H1 (cell line): ENCODE measurements at regions not wholly inside any gene's neighbourhood (a gene's known extent, or its start where the extent isn't known, plus 50 kb on each side); places are given as distances from the start of the nearest gene placed in this dataset.
A peak's percentile ranks its signal among the peaks of the same experiment; 100 is the strongest.

Experiments
- CTCF ChIA-PET: fragments of 300-600 bp; sonication (Branson Sonifier 250); formaldehyde crosslinking; loops from one replicate; lab custom pipeline; 2021; ENCODE audit not compliant: partially characterized antibody; lab: Charles Lee
- POLR2A ChIA-PET: fragments of 300-600 bp; sonication (Branson Sonifier 250); formaldehyde crosslinking; loops from one replicate; lab custom pipeline; 2021; ENCODE audit warnings: inconsistent platforms; ENCODE audit not compliant: partially characterized antibody; lab: Charles Lee
- DNase-seq, 2 experiments: peaks; one replicate each; pipeline versions ENCODE4 v3.0.0 to v3.0.0-alpha.2; 2010 to 2022; ENCODE audit warnings: low spot score in 2 of 2, low read depth in 1 of 2, mixed read lengths in 1 of 2
- FAIRE-seq: peaks from 2 replicates; lab custom pipeline; 2011; peaks lifted over from hg19 to GRCh38; lab: Jason Lieb, UNC
- H2AFZ ChIP-seq: 2 replicates; pipeline ENCODE4 v1.8.1; 2012; ENCODE audit warnings: low read length, inconsistent platforms
- H2AK5ac ChIP-seq: 2 replicates; pipeline ENCODE4 v1.6.1; 2013; ENCODE audit warnings: low read depth, low read length
- H2BK120ac ChIP-seq: replicated peaks from 2 replicates; pipeline ENCODE3; 2013; ENCODE audit warnings: low read depth, low read length, inconsistent platforms
- H2BK12ac ChIP-seq: 2 replicates; pipeline ENCODE4 v1.6.1; 2013; ENCODE audit warnings: low read depth, low read length
- H2BK15ac ChIP-seq: 2 replicates; pipeline ENCODE4 v1.6.1; 2013; ENCODE audit warnings: low read length
- H2BK20ac ChIP-seq: 2 replicates; pipeline ENCODE4 v1.6.1; 2013; ENCODE audit warnings: low read length
- H2BK5ac ChIP-seq: 2 replicates; pipeline ENCODE4 v1.6.1; 2013; ENCODE audit warnings: low read depth, low read length
- H3K14ac ChIP-seq: 2 replicates; pipeline ENCODE4 v1.6.1; 2013; ENCODE audit warnings: inconsistent platforms; ENCODE audit not compliant: insufficient read length
- H3K18ac ChIP-seq: 2 replicates; pipeline ENCODE4 v1.6.1; 2013; ENCODE audit warnings: low read length; ENCODE audit errors: extremely low read depth
- H3K23ac ChIP-seq: 2 replicates; pipeline ENCODE4 v1.6.1; 2013; ENCODE audit warnings: inconsistent platforms; ENCODE audit not compliant: insufficient read length
- H3K23me2 ChIP-seq: 2 replicates; pipeline ENCODE4 v1.6.1; 2013; ENCODE audit warnings: low read depth, low read length
- H3K27ac ChIP-seq: 2 replicates; pipeline ENCODE4 v1.6.1; 2011; ENCODE audit warnings: low read depth, low read length, inconsistent platforms
- H3K27me3 ChIP-seq, 4 experiments: replicated peaks in 1 of 4; 1 replicate in 1 of 4; 2 replicates in 3 of 4; pipeline versions ENCODE4 v1.6.1 to v1.8.1; 2011 to 2013; ENCODE audit warnings: low read length in 3 of 4, mild to moderate bottlenecking in 3 of 4, inconsistent platforms in 2 of 4, mixed read lengths in 2 of 4, moderate library complexity in 1 of 4; ENCODE audit not compliant: control insufficient read depth in 3 of 4, insufficient read depth in 3 of 4; ENCODE audit errors: extremely low read depth in 1 of 4
- H3K36me3 ChIP-seq, 4 experiments: 2 replicates each; pipeline versions ENCODE4 v1.6.1 to v1.8.1; 2011 to 2013; ENCODE audit warnings: mild to moderate bottlenecking in 4 of 4, low read length in 3 of 4, moderate library complexity in 2 of 4, control low read depth in 1 of 4, inconsistent platforms in 1 of 4; ENCODE audit not compliant: insufficient read depth in 4 of 4, control insufficient read depth in 2 of 4
- H3K4ac ChIP-seq: replicated peaks from 2 replicates; pipeline ENCODE3; 2013; ENCODE audit warnings: low read length, low read depth, mixed read lengths, inconsistent platforms; ENCODE audit not compliant: insufficient read length
- H3K4me1 ChIP-seq, 4 experiments: replicated peaks in 1 of 4; 1 replicate in 1 of 4; 2 replicates in 3 of 4; pipeline versions ENCODE4 v1.6.1 to v1.8.1; 2011 to 2013; ENCODE audit warnings: low read length in 3 of 4, inconsistent platforms in 2 of 4, mixed read lengths in 1 of 4; ENCODE audit not compliant: insufficient read depth in 4 of 4, control insufficient read depth in 3 of 4
- H3K4me2 ChIP-seq, 2 experiments: 2 replicates each; pipeline versions ENCODE4 v1.6.1 to v1.8.1; 2011 to 2013; ENCODE audit warnings: low read depth in 2 of 2, low read length in 2 of 2, control low read depth in 1 of 2, inconsistent platforms in 1 of 2, mild to moderate bottlenecking in 1 of 2; ENCODE audit not compliant: insufficient read depth in 1 of 2
- H3K4me3 ChIP-seq, 4 experiments: fragments of 200-600, 300-600 bp in 1 of 4; sonication (generic), shearing (Covaris generic), sonication (Bioruptor Twin) in 1 of 4; 2 replicates each; pipeline versions ENCODE4 v1.5.1 to v1.8.1; 2011 to 2016; ENCODE audit warnings: low read length in 4 of 4, low read depth in 3 of 4, control low read depth in 2 of 4, inconsistent platforms in 2 of 4, mild to moderate bottlenecking in 2 of 4, mixed read lengths in 1 of 4, moderate library complexity in 1 of 4; ENCODE audit not compliant: insufficient read depth in 2 of 4; ENCODE audit errors: extremely low read depth in 1 of 4
- H3K56ac ChIP-seq: replicated peaks from 2 replicates; pipeline ENCODE3; 2013; ENCODE audit warnings: low read depth, mild to moderate bottlenecking, mixed read lengths, low read length, inconsistent platforms; ENCODE audit not compliant: insufficient read length
- H3K79me1 ChIP-seq: 2 replicates; pipeline ENCODE4 v1.6.1; 2013; ENCODE audit warnings: low read depth, low read length, control low read depth
- H3K79me2 ChIP-seq, 2 experiments: 2 replicates each; pipeline versions ENCODE4 v1.6.1 to v1.8.1; 2012 to 2013; ENCODE audit warnings: low read length in 2 of 2, mild to moderate bottlenecking in 2 of 2, inconsistent platforms in 1 of 2; ENCODE audit not compliant: insufficient read depth in 2 of 2, control insufficient read depth in 1 of 2
- H3K9ac ChIP-seq, 4 experiments: replicated peaks in 1 of 4; 1 replicate in 1 of 4; 2 replicates in 3 of 4; pipeline versions ENCODE4 v1.6.1 to v1.8.1; 2011 to 2013; ENCODE audit warnings: low read depth in 3 of 4, low read length in 3 of 4, control low read depth in 2 of 4, mild to moderate bottlenecking in 2 of 4, moderate library complexity in 2 of 4, inconsistent platforms in 1 of 4; ENCODE audit errors: extremely low read depth in 1 of 4
- H3K9me3 ChIP-seq, 2 experiments: 2 replicates each; pipeline versions ENCODE4 v1.6.1 to v1.8.1; 2012 to 2013; ENCODE audit warnings: mild to moderate bottlenecking in 2 of 2, moderate library complexity in 2 of 2, control low read depth in 1 of 2, inconsistent platforms in 1 of 2, low read depth in 1 of 2, low read length in 1 of 2, mixed read lengths in 1 of 2; ENCODE audit not compliant: insufficient read depth in 2 of 2
- H4K20me1 ChIP-seq, 2 experiments: replicated peaks in 1 of 2; 2 replicates each; pipeline versions ENCODE3 to v1.8.1; 2011 to 2013; ENCODE audit warnings: inconsistent platforms in 2 of 2, low read length in 2 of 2, mild to moderate bottlenecking in 1 of 2; ENCODE audit not compliant: insufficient read depth in 2 of 2, control insufficient read depth in 1 of 2
- H4K5ac ChIP-seq: 2 replicates; pipeline ENCODE4 v1.6.1; 2013; ENCODE audit warnings: low read length, low read depth, mixed read lengths, inconsistent platforms; ENCODE audit not compliant: insufficient read length
- H4K8ac ChIP-seq: 2 replicates; pipeline ENCODE4 v1.8.0; 2013; ENCODE audit warnings: mild to moderate bottlenecking, moderate library complexity, low read length, inconsistent platforms; ENCODE audit not compliant: insufficient read depth; ENCODE audit errors: extremely low read depth
- H4K91ac ChIP-seq: replicated peaks from 2 replicates; pipeline ENCODE3; 2013; ENCODE audit warnings: low read length, mixed read lengths, inconsistent platforms; ENCODE audit not compliant: insufficient read length
- BRCA1 ChIP-seq: IDR thresholded peaks from 2 replicates; pipeline ENCODE4 v1.6.1; 2012; ENCODE audit warnings: low read depth, low read length, improper control_type of control experiment
- CHD1 ChIP-seq: IDR thresholded peaks from 2 replicates; pipeline ENCODE4 v1.6.1; 2012; ENCODE audit warnings: low read depth, low read length, improper control_type of control experiment
- CREB1 ChIP-seq: IDR thresholded peaks from 2 replicates; pipeline ENCODE4 v1.6.1; 2012; ENCODE audit warnings: inconsistent platforms
- CTBP2 ChIP-seq: IDR thresholded peaks from 2 replicates; pipeline ENCODE4 v1.7.0; 2011; ENCODE audit warnings: borderline replicate concordance, mild to moderate bottlenecking, moderate library complexity, mixed read lengths, low read length; ENCODE audit not compliant: insufficient read depth, insufficient read length
- FOSL1 ChIP-seq: IDR thresholded peaks from 2 replicates; pipeline ENCODE4 v1.6.1; 2011; ENCODE audit warnings: mild to moderate bottlenecking, low read depth, low read length, moderate library complexity; ENCODE audit not compliant: insufficient read depth
- NANOG ChIP-seq: IDR thresholded peaks from 2 replicates; pipeline ENCODE4 v1.6.1; 2011; ENCODE audit warnings: low read length, low read depth, mild to moderate bottlenecking, inconsistent platforms; ENCODE audit not compliant: insufficient read depth, poor library complexity, severe bottlenecking
- POLR2AphosphoS5 ChIP-seq: IDR thresholded peaks from 2 replicates; pipeline ENCODE4 v1.6.1; 2011; ENCODE audit warnings: low read depth, low read length
- RNF2 ChIP-seq: fragments of 200-900, 300-1000 bp; sonication (generic); IDR thresholded peaks from 2 replicates; pipeline ENCODE4 v1.7.1; 2016; ENCODE audit warnings: borderline replicate concordance, low read depth, mild to moderate bottlenecking, antibody characterized with exemption, low read length; ENCODE audit not compliant: poor library complexity, severe bottlenecking; ENCODE audit errors: missing control alignments
- SP2 ChIP-seq: IDR thresholded peaks from 2 replicates; pipeline ENCODE4 v1.6.1; 2012; ENCODE audit warnings: mild to moderate bottlenecking, low read length, inconsistent platforms
- SP4 ChIP-seq: IDR thresholded peaks from 2 replicates; pipeline ENCODE4 v1.6.1; 2012; ENCODE audit warnings: low read length, inconsistent platforms
- USF2 ChIP-seq: IDR thresholded peaks from 2 replicates; pipeline ENCODE4 v1.6.1; 2011; ENCODE audit warnings: low read length, improper control_type of control experiment
- WGBS, 2 experiments: shearing (Covaris generic) in 1 of 2; methylation state at CpG; one replicate each; pipeline versions ENCODE4 v1.1.6 to v1.1.7; 2013 to 2015; ENCODE audit warnings: low lambda C conversion rate in 2 of 2, mixed read lengths in 2 of 2, inconsistent platforms in 1 of 2, low coverage in 1 of 2, missing lambda C conversion rate in 1 of 2; ENCODE audit not compliant: insufficient replicate concordance in 2 of 2, insufficient coverage in 1 of 2, insufficient read length in 1 of 2; ENCODE audit errors: extremely low coverage in 1 of 2, missing lambda C conversion rate in 1 of 2; 5-methylcytosine and 5-hydroxymethylcytosine counted together
- TF ChIP-seq, protein P1 (sequence below): IDR thresholded peaks from 2 replicates; pipeline ENCODE4 v1.6.1; 2012; ENCODE audit warnings: inconsistent platforms

- no peak overlapping the region for H3K4me2 ChIP-seq
- H3K9ac ChIP-seq: no peak overlapping the region
- ChIA-PET CTCF (interaction anchor here (0.6 to 3.3 kb wide), 22 partner anchors 12 to 301 kb away, joined by 3 to 17 read pairs (median 4); no protein-coding TSS in a partner anchor), POLR2A (interaction anchor here (1.1 kb wide), 1 partner anchor 177 kb away, joined by 5 read pairs; the partner anchor contains the start of gene NAMPT)
- H2BK15ac ChIP-seq: no peak overlapping the region
- no peak overlapping the region for H4K91ac ChIP-seq
- no peak overlapping the region for H2BK20ac ChIP-seq
- no peak overlapping the region for H3K23ac ChIP-seq
- 0 out of 2 replicates have a peak overlapping the region, but pooled peaks have one; percentile 20 for H2BK12ac ChIP-seq
- H3K79me1 ChIP-seq: no peaks in the 10 kb centered on the region
- 66% methylated on average over 4 of the region's 4 CpGs; no CpG with 5 or more reads in 1 of the 2 experiments for WGBS, 2 experiments
- H3K4me3 ChIP-seq: no peak overlapping the region
- H3K27me3 ChIP-seq: no peaks in the 10 kb centered on the region
- H3K56ac ChIP-seq: no peak overlapping the region
- H3K23me2 ChIP-seq: no peaks in the 10 kb centered on the region
- no peak overlapping the region for H4K5ac ChIP-seq
- H3K14ac ChIP-seq: no peak overlapping the region
- no peaks in the 10 kb centered on the region for H4K20me1 ChIP-seq
- no peak overlapping the region for H3K27ac ChIP-seq
- H3K4ac ChIP-seq: no peak overlapping the region
- H3K9me3 ChIP-seq: peaks cover 4 to 7% of the 10 kb centered on the region in 2 experiments; a peak in 3 of 4 replicates
- H2BK5ac ChIP-seq: no peak overlapping the region
- H2AFZ ChIP-seq: no peak overlapping the region
- H4K8ac ChIP-seq: no peak overlapping the region
- no peak overlapping the region for H3K18ac ChIP-seq
- no peak overlapping the region for H2AK5ac ChIP-seq
- H3K36me3 ChIP-seq: no peaks in the 10 kb centered on the region
- H2BK120ac ChIP-seq: no peak overlapping the region
- H3K79me2 ChIP-seq: no peaks in the 10 kb centered on the region
- FAIRE-seq (no peak), DNase-seq (no peak)
- H3K4me1 ChIP-seq: 0 out of 7 replicates have a peak, but pooled peaks cover 0 to 3% (median 0%) of the 10 kb centered on the region in 4 experiments
- no peak for TF ChIP-seq CHD1
- TF ChIP-seq CREB1: no peak
- no peak for TF ChIP-seq SP4
- TF ChIP-seq POLR2AphosphoS5: no peak
- no peak for TF ChIP-seq BRCA1
- TF ChIP-seq, protein P1, sequence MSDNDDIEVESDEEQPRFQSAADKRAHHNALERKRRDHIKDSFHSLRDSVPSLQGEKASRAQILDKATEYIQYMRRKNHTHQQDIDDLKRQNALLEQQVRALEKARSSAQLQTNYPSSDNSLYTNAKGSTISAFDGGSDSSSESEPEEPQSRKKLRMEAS: no peak
- no peak for TF ChIP-seq RNF2
- no peak for TF ChIP-seq USF2
- no peak for TF ChIP-seq SP2
- no peak for TF ChIP-seq NANOG
- TF ChIP-seq CTBP2: no peak
- TF ChIP-seq FOSL1: no peak
These were observed 177.6 kb upstream of the NAMPT start for GRCh38 chr7:106462365-106462859.
